GM18858 (cell line): ENCODE measurements at regions not wholly inside any gene's neighbourhood (a gene's known extent, or its start where the extent isn't known, plus 50 kb on each side); places are given as distances from the start of the nearest gene placed in this dataset.

Experiments used
- ATAC-seq: cut with Tn5 transposase; IDR thresholded peaks from one replicate; pipeline ENCODE4 v1.9.1; 2021; ENCODE audit not compliant: unreplicated experiment

- ATAC-seq: no peak
These were observed 128.3 kb downstream of the AACS start for GRCh38 chr12:125193376-125194152.

- no peak for ATAC-seq
These were observed 129.0 kb downstream of the AACS start for GRCh38 chr12:125194163-125194773.

- no peak for ATAC-seq
These were observed 129.8 kb downstream of the AACS start for GRCh38 chr12:125194987-125195386.

- no peak for ATAC-seq
These were observed 132.1 kb downstream of the AACS start for GRCh38 chr12:125197326-125197725.

GRCh38 chr12:125198652-125199051, 133.4 kb downstream of the AACS start:
- ATAC-seq: no peak

GRCh38 chr12:125201090-125201489, 135.9 kb downstream of the AACS start:
- no peak for ATAC-seq

GRCh38 chr12:125201940-125202339, 136.7 kb downstream of the AACS start:
- ATAC-seq: no peak

- no peak for ATAC-seq
These were observed 137.2 kb downstream of the AACS start for GRCh38 chr12:125202421-125202820.

- no peak for ATAC-seq
These were observed 138.0 kb downstream of the AACS start for GRCh38 chr12:125203145-125203765.

- ATAC-seq: no peak
These were observed 140.2 kb downstream of the AACS start for GRCh38 chr12:125205386-125205785.

GRCh38 chr12:125206711-125207110, 141.5 kb downstream of the AACS start:
- ATAC-seq: no peak

- no peak for ATAC-seq
These were observed 143.1 kb downstream of the AACS start for GRCh38 chr12:125208334-125208733.

GRCh38 chr12:125208942-125209341, 143.7 kb downstream of the AACS start:
- ATAC-seq: no peak

- ATAC-seq: no peak
These were observed 145.0 kb downstream of the AACS start for GRCh38 chr12:125210104-125210755.

GRCh38 chr12:125211464-125211863, 146.2 kb downstream of the AACS start:
- ATAC-seq: no peak

GRCh38 chr12:125214289-125214688, 149.1 kb downstream of the AACS start:
- ATAC-seq: no peak

- ATAC-seq: no peak
These were observed 151.5 kb downstream of the AACS start for GRCh38 chr12:125216756-125217155.

- no peak for ATAC-seq
These were observed 152.1 kb downstream of the AACS start for GRCh38 chr12:125217308-125217707.

- ATAC-seq: no peak
These were observed 153.7 kb downstream of the AACS start for GRCh38 chr12:125218952-125219351.

GRCh38 chr12:125220404-125221273, 155.4 kb downstream of the AACS start:
- ATAC-seq: no peak

- no peak for ATAC-seq
These were observed 156.4 kb downstream of the AACS start for GRCh38 chr12:125221602-125222001.
